CD4-positive, alpha-beta T cell treated with Interleukin-6 for 4 hours (primary cell): ENCODE measurements at regions not wholly inside any gene's neighbourhood (a gene's known extent, or its start where the extent isn't known, plus 50 kb on each side); places are given as distances from the start of the nearest gene placed in this dataset.
A peak's percentile ranks its signal among the peaks of the same experiment; 100 is the strongest.
"Not testable (repeated sequence)": the region's sequence is repeated elsewhere in the genome, so short reads cannot be mapped to it uniquely, and the experiment has no call there.

Source experiments
- DNase-seq: peaks from one replicate; pipeline ENCODE4 v3.0.0-alpha.2; 2020; ENCODE audit warnings: mixed read lengths

DNA sequence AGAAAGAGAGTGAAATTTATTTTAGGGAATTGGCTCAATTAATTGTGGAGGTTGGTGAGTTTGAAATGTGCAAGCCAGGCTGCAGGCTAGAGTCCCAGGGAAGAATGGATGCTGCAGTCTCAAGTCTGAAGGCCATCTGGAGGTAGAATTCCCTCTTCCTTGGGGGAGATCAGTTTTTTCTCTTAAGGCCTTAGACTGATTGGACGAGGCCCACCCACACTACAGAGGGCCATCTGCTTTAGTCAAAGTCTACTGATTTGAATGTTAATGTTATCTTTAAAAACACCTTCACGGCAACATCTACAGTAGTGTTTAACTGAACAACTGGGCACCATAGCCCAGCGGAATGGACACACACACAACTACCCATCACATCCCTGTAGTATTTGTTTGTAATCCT is 245.9 kb upstream of the IRF2BP2 start:
- no peak for DNase-seq

- no peak for DNase-seq
Observed at GRCh38 chr1:234854645-234855039, 244.7 kb upstream of the IRF2BP2 start.

DNA sequence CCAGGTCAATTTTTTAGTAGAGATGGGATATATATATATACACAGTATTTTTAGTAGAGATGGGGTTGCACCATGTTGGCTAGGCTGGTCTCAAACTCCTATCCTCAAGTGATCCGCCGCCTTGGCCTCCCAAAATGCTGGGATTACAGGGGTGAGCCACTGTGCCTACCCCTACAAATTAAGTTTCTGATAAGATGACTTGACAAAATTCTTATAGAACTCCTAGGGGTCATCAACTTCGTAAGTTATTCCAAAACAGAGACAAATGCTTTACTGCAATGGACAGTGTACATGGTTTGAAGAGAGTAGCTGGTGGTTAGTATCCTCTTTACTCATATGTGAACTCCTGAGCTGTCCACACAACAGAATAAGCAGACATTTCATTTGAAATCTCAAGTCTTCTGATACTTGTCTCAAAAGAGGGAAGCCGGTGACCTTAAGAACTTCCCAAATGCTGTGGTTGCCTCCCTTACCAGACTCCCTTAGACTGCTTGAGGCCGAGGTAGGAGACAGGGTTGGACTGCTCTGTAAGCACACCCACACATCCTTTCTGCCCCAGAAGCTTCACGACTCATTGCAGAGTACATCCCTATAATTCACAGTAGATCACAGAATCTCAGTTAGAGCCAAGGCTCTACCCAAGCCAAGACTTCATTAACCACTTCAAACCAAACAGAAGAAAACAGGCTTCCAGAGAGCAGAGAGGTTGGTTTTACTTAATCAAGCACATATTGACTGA is 244.1 kb upstream of the IRF2BP2 start:
- no peak for DNase-seq

DNA sequence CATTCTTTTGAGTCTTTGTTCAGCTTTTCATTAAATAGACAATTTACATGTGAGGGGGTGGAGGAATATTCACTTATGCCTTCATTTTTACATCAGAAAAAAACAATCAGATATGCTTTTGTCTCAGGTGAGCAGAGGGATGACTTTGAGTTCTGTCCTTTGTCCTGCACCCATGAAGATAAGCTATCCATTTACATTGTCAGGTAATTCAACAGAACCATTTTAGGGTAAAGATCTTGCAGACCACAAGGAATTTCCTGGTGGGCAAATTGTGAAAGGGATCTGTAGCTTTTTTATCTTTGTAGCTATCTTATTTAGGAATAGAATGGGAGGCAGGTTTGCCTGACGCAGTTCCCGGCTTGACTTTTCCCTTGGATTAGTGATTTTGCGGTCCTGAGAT is 242.7 kb upstream of the IRF2BP2 start:
- no peak for DNase-seq

DNA sequence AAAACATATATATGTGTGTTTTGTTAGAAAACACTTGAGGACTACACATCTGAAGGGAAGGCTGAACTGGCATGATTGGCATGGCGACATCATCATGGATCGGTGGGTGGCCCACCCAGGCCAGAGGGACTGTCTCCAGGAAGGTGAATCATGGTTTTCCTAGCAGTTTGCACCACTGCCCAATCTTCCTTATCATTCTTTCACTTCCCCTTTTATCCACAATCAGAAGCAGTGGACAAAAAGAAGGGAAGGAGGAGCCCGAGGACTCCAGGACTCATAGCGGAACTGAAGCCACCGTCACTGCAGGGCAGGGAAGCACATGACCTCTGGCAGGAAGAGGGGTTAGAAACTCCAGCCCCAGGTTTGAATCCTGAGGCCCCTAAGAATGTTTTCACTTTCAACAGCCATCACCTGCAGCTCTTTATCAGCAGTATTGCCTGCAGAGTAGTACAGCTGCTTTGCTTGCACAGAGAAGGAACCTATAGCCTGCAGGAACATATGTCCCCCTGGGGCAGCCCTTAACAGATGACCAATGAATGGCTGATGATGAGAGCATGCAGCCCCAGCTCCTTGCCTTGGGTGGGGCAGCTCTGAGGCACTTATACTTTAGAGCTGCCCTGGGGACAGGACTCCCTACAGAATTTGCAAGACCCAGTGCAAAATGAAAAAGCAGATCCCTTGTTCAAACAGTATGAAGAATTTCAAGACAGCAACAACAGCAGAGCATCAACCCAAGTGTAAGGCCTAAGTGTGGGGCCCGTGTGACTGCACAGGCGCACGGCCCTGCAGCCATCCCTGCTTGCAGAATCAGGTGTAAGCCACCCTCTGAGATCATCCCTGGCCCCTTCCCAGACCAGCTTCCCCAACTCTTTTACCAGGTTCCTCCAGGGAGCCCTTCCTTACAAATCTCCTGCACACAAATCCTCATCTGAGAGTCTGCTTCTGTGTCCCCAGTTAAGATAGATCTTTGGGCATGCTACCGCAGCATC is 241.8 kb upstream of the IRF2BP2 start:
- no peak for DNase-seq

GRCh38 chr1:234849832-234850231 is 239.9 kb upstream of the IRF2BP2 start:
- no peak for DNase-seq

DNA sequence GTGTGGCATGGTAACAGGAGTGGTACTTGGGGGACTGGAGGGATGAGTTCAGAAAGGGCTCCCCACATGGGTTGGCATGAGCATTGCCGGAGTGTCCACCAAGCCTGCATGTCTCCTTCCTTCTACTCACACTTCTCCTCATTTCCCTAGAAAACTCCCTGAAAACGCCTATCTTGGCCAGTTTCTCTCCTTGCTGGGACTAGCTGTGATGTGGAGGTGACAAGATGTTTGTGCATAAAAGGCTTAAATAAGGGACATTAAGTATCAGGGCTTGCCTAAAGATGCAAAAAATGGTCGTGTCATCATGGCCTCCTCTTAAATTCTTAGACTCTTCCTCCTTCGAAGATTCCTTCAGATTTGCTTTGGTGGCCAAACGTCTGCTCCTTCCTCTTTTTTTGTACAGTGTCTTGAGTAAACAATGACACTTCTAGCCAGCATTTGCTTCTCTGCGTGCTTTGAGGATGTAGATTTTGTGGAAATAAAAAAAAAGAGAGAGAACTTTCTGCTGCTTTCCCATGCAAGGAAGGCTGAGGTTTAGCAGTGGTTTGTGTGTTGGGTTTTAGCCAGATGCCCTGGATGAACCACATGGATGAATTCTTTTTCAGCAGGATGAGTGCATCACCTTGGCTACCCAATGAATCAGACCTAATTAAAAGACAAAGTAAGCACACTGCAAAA is 239.1 kb upstream of the IRF2BP2 start:
- DNase-seq: no peak

- DNase-seq: not testable (repeated sequence)
Observed at GRCh38 chr1:234846813-234847212, 236.8 kb upstream of the IRF2BP2 start.

- no peak for DNase-seq
Observed at GRCh38 chr1:234845836-234846235, 235.9 kb upstream of the IRF2BP2 start.

DNA sequence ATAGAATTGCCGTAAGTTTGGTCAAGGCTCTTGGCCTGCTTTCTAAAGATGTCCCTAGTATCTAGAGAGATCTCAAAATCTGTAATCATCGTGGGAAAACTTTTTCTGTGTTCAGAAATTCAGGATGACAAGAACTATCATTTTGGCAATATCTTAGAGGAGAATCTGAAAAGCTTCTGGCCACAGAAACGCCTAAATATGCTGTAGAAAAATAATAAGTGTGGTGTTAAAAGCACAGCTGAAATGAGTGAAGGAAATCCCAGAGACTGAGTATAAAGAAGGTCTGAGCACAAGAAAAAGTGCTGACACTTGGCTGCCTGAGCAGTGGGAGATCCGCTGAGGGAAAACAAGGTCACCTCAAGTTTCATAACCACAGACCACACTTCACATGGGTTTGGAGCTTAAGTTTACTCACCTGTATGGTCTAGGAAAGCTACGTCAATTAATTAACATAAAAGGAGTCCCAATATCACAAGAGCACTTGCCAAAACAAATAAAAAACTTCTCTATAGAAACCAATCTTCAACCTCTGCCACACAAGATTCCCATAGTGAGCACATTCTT is 235.2 kb upstream of the IRF2BP2 start:
- DNase-seq: peak; percentile 57

GRCh38 chr1:234844479-234845031 is 234.6 kb upstream of the IRF2BP2 start:
- DNase-seq: no peak

DNA sequence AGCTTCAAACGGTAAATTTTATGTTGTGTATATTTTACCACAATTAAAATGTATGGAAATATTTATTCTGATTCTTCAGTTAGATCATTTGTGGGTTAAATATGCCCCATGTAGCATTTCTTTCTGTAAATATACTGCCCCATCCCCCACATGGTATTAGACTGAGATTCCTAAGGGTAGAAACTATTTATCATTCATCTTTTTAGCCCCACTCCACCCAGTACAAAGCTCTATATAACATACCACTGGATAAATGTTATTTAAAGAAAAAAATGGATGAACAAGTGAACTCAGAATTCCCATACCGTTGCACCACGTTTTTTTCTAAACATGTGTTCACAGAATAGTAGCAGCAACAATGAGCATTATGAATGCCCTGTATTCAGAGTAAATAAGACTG is 234.0 kb upstream of the IRF2BP2 start:
- no peak for DNase-seq

- DNase-seq: peak; percentile 65
Observed at GRCh38 chr1:234842726-234843641, 233.0 kb upstream of the IRF2BP2 start.

- DNase-seq: no peak
Observed at GRCh38 chr1:234841710-234842231, 231.8 kb upstream of the IRF2BP2 start.

DNA sequence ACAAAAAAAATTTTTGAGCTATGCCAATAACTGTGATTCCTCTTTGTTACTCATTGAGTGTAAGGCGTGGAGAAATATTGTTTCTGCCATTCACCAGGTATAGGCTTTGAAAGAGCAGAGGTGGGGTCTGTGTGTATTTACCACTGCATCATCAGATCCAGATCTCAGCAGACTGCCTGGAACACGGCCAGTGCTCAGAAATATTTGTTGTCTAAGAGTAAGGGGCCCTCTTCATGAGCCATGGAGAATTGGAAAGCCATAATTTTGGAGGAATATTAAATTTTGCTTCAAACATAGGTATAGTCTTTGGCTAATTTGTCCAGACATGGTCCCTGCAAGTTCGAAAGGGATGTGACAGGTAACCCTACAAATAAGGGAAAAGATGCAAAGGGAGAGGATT is 231.3 kb upstream of the IRF2BP2 start:
- no peak for DNase-seq

GRCh38 chr1:234840843-234841242 is 230.9 kb upstream of the IRF2BP2 start:
- DNase-seq: no peak

DNA sequence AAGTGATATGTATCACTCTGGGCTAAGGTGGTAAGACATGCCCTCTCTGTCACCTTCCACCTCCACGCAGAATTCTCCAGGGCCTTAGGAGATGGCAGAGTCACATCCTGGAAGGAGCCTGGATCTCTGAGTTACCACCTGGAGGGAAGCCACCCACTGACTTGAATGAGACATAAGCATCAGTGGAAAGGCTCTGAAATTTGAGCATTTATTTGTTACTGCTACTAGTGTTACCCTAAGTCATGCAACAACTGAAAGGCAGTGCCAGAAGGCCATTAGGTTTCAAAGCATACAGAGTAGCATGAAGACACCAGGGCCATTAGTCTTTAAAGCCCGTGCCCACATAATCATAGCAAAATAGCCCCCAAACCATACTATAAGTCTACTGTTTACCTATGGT is 230.3 kb upstream of the IRF2BP2 start:
- DNase-seq: no peak

DNA sequence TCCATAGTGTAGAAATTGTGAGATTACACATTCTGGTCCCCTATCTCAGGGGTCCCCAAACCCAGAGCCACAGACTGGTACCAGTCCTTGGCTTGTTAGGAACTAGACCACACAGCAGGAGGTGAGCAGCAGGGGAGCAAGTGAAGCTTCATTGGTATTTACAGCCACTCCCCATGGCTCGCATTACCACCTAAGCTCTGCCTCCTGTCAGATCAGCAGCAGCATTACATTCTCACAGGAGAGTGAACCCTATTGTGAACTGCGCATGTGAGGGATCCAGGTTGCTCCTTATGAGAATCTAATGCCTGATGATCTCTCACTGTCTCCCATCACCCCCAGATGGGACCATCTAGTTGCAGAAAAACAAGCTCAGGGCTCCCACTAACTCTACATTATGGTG is 229.7 kb upstream of the IRF2BP2 start:
- DNase-seq: no peak

- no peak for DNase-seq
Observed at GRCh38 chr1:234838820-234839219, 228.8 kb upstream of the IRF2BP2 start.

DNA sequence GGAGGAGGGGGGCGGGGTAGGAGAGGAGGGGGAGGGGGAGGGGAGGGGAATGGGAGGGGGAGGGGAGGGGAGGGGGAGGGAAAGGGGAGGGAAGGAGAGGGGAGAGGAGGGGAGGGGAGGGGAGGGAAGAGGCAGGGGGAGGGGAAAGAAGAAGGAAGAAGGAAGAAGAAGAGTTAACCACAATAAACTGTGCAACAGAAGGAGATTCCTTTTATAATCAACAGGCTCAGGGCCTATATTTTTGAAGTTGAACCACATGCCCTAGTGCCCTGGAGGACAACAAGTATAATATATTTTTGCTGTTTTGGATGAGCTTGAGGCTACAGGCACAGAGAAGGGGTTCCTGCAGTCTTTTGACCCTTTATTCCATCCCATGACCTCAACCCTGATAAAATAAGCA is 228.2 kb upstream of the IRF2BP2 start:
- DNase-seq: no peak

DNA sequence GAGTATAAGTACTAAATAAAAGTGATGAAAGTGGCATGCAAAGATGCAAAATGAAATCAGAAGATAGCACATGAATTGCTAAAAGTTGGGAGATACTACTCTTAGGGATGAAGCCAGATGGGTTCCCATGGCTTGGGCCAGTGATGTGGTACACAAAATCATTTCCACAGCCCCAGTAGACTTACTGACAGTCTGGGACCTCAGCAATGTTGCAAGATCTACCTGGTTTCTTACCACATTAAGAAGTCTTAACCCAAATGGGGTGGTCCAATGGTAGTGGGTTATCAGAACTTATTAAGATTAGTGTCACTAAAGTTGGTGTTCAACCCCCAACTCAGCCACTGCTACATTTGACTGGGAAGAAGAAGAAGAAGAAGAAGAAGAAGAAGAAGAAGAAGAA is 227.7 kb upstream of the IRF2BP2 start:
- no peak for DNase-seq
